GM12891 (cell line): ENCODE measurements at regions not wholly inside any gene's neighbourhood (a gene's known extent, or its start where the extent isn't known, plus 50 kb on each side); places are given as distances from the start of the nearest gene placed in this dataset.
"Not testable (repeated sequence)": the region's sequence is repeated elsewhere in the genome, so short reads cannot be mapped to it uniquely, and the experiment has no call there.

Experiments
- DNase-seq: peaks from one replicate; pipeline ENCODE4 v3.0.0; 2011; ENCODE audit warnings: low spot score; ENCODE audit not compliant: insufficient read length
- FAIRE-seq: peaks from 2 replicates; lab custom pipeline; 2011; peaks lifted over from hg19 to GRCh38; lab: Jason Lieb, UNC
- PAX5 ChIP-seq: IDR thresholded peaks from 2 replicates; pipeline ENCODE4 v1.6.1; 2011; ENCODE audit warnings: low read length, moderate library complexity, mild to moderate bottlenecking; ENCODE audit not compliant: insufficient read depth, severe bottlenecking
- POLR2A ChIP-seq: IDR thresholded peaks from 2 replicates; pipeline ENCODE4 v1.6.1; 2011; ENCODE audit warnings: low read depth, low read length, control low read depth
- POLR2AphosphoS5 ChIP-seq: IDR thresholded peaks from 2 replicates; pipeline ENCODE4 v1.6.1; 2011; ENCODE audit warnings: low read depth, low read length, control low read depth
- POU2F2 ChIP-seq: IDR thresholded peaks from 2 replicates; pipeline ENCODE4 v1.6.1; 2011; ENCODE audit warnings: low read depth, mild to moderate bottlenecking, control low read depth, low read length, moderate library complexity
- SPI1 ChIP-seq: IDR thresholded peaks from 2 replicates; pipeline ENCODE4 v1.6.1; 2011; ENCODE audit warnings: low read depth, low read length, control low read depth
- TAF1 ChIP-seq: IDR thresholded peaks from 2 replicates; pipeline ENCODE4 v1.6.1; 2011; ENCODE audit warnings: low read depth, low read length, control low read depth

- not testable (repeated sequence) for FAIRE-seq, DNase-seq
Measured at GRCh38 chr20:30405585-30405984, 851.9 kb upstream of the DEFB115 start.

GRCh38 chr20:30406370-30406769 is 851.1 kb upstream of the DEFB115 start:
- FAIRE-seq: not testable (repeated sequence)

GRCh38 chr20:30412972-30413371 is 844.5 kb upstream of the DEFB115 start:
- FAIRE-seq: no peak
- DNase-seq: no peak
- TF ChIP-seq TAF1: no peak
- no peak for TF ChIP-seq POLR2AphosphoS5
- TF ChIP-seq PAX5: no peak
- TF ChIP-seq SPI1: no peak
- no peak for TF ChIP-seq POU2F2
- TF ChIP-seq POLR2A: no peak

More at GRCh38 chr20:30406370-30406769, 851.1 kb upstream of the DEFB115 start:
- not testable (repeated sequence) for DNase-seq

GRCh38 chr20:30417387-30417786 is 840.1 kb upstream of the DEFB115 start:
- not testable (repeated sequence) for FAIRE-seq, DNase-seq

GRCh38 chr20:30418378-30418777 is 839.1 kb upstream of the DEFB115 start:
- FAIRE-seq, DNase-seq: not testable (repeated sequence)

GRCh38 chr20:30419466-30419865 is 838.0 kb upstream of the DEFB115 start:
- FAIRE-seq (no peak), DNase-seq (no peak)
- no peak for TF ChIP-seq POU2F2

- DNase-seq, FAIRE-seq: not testable (repeated sequence)
Measured at GRCh38 chr20:30419871-30420420, 837.5 kb upstream of the DEFB115 start.
